H1 (cell line): ENCODE measurements at regions not wholly inside any gene's neighbourhood (a gene's known extent, or its start where the extent isn't known, plus 50 kb on each side); places are given as distances from the start of the nearest gene placed in this dataset.

Experiments used
- CTCF ChIA-PET: fragments of 300-600 bp; sonication (Branson Sonifier 250); formaldehyde crosslinking; loops from one replicate; lab custom pipeline; 2021; ENCODE audit not compliant: partially characterized antibody; lab: Charles Lee
- POLR2A ChIA-PET: fragments of 300-600 bp; sonication (Branson Sonifier 250); formaldehyde crosslinking; loops from one replicate; lab custom pipeline; 2021; ENCODE audit warnings: inconsistent platforms; ENCODE audit not compliant: partially characterized antibody; lab: Charles Lee
- DNase-seq, 2 experiments: peaks; one replicate each; pipeline versions ENCODE4 v3.0.0 to v3.0.0-alpha.2; 2010 to 2022; ENCODE audit warnings: low spot score in 2 of 2, low read depth in 1 of 2, mixed read lengths in 1 of 2
- FAIRE-seq: peaks from 2 replicates; lab custom pipeline; 2011; peaks lifted over from hg19 to GRCh38; lab: Jason Lieb, UNC
- H2AFZ ChIP-seq: 2 replicates; pipeline ENCODE4 v1.8.1; 2012; ENCODE audit warnings: low read length, inconsistent platforms
- H2AK5ac ChIP-seq: 2 replicates; pipeline ENCODE4 v1.6.1; 2013; ENCODE audit warnings: low read depth, low read length
- H2BK120ac ChIP-seq: replicated peaks from 2 replicates; pipeline ENCODE3; 2013; ENCODE audit warnings: low read depth, low read length, inconsistent platforms
- H2BK12ac ChIP-seq: 2 replicates; pipeline ENCODE4 v1.6.1; 2013; ENCODE audit warnings: low read depth, low read length
- H2BK15ac ChIP-seq: 2 replicates; pipeline ENCODE4 v1.6.1; 2013; ENCODE audit warnings: low read length
- H2BK20ac ChIP-seq: 2 replicates; pipeline ENCODE4 v1.6.1; 2013; ENCODE audit warnings: low read length
- H2BK5ac ChIP-seq: 2 replicates; pipeline ENCODE4 v1.6.1; 2013; ENCODE audit warnings: low read depth, low read length
- H3K14ac ChIP-seq: 2 replicates; pipeline ENCODE4 v1.6.1; 2013; ENCODE audit warnings: inconsistent platforms; ENCODE audit not compliant: insufficient read length
- H3K18ac ChIP-seq: 2 replicates; pipeline ENCODE4 v1.6.1; 2013; ENCODE audit warnings: low read length; ENCODE audit errors: extremely low read depth
- H3K23ac ChIP-seq: 2 replicates; pipeline ENCODE4 v1.6.1; 2013; ENCODE audit warnings: inconsistent platforms; ENCODE audit not compliant: insufficient read length
- H3K23me2 ChIP-seq: 2 replicates; pipeline ENCODE4 v1.6.1; 2013; ENCODE audit warnings: low read depth, low read length
- H3K27ac ChIP-seq: 2 replicates; pipeline ENCODE4 v1.6.1; 2011; ENCODE audit warnings: low read depth, low read length, inconsistent platforms
- H3K27me3 ChIP-seq, 4 experiments: replicated peaks in 1 of 4; 1 replicate in 1 of 4; 2 replicates in 3 of 4; pipeline versions ENCODE4 v1.6.1 to v1.8.1; 2011 to 2013; ENCODE audit warnings: low read length in 3 of 4, mild to moderate bottlenecking in 3 of 4, inconsistent platforms in 2 of 4, mixed read lengths in 2 of 4, moderate library complexity in 1 of 4; ENCODE audit not compliant: control insufficient read depth in 3 of 4, insufficient read depth in 3 of 4; ENCODE audit errors: extremely low read depth in 1 of 4
- H3K36me3 ChIP-seq, 4 experiments: 2 replicates each; pipeline versions ENCODE4 v1.6.1 to v1.8.1; 2011 to 2013; ENCODE audit warnings: mild to moderate bottlenecking in 4 of 4, low read length in 3 of 4, moderate library complexity in 2 of 4, control low read depth in 1 of 4, inconsistent platforms in 1 of 4; ENCODE audit not compliant: insufficient read depth in 4 of 4, control insufficient read depth in 2 of 4
- H3K4ac ChIP-seq: replicated peaks from 2 replicates; pipeline ENCODE3; 2013; ENCODE audit warnings: low read length, low read depth, mixed read lengths, inconsistent platforms; ENCODE audit not compliant: insufficient read length
- H3K4me1 ChIP-seq, 4 experiments: replicated peaks in 1 of 4; 1 replicate in 1 of 4; 2 replicates in 3 of 4; pipeline versions ENCODE4 v1.6.1 to v1.8.1; 2011 to 2013; ENCODE audit warnings: low read length in 3 of 4, inconsistent platforms in 2 of 4, mixed read lengths in 1 of 4; ENCODE audit not compliant: insufficient read depth in 4 of 4, control insufficient read depth in 3 of 4
- H3K4me2 ChIP-seq, 2 experiments: 2 replicates each; pipeline versions ENCODE4 v1.6.1 to v1.8.1; 2011 to 2013; ENCODE audit warnings: low read depth in 2 of 2, low read length in 2 of 2, control low read depth in 1 of 2, inconsistent platforms in 1 of 2, mild to moderate bottlenecking in 1 of 2; ENCODE audit not compliant: insufficient read depth in 1 of 2
- H3K4me3 ChIP-seq, 4 experiments: fragments of 200-600, 300-600 bp in 1 of 4; sonication (generic), shearing (Covaris generic), sonication (Bioruptor Twin) in 1 of 4; 2 replicates each; pipeline versions ENCODE4 v1.5.1 to v1.8.1; 2011 to 2016; ENCODE audit warnings: low read length in 4 of 4, low read depth in 3 of 4, control low read depth in 2 of 4, inconsistent platforms in 2 of 4, mild to moderate bottlenecking in 2 of 4, mixed read lengths in 1 of 4, moderate library complexity in 1 of 4; ENCODE audit not compliant: insufficient read depth in 2 of 4; ENCODE audit errors: extremely low read depth in 1 of 4
- H3K56ac ChIP-seq: replicated peaks from 2 replicates; pipeline ENCODE3; 2013; ENCODE audit warnings: low read depth, mild to moderate bottlenecking, mixed read lengths, low read length, inconsistent platforms; ENCODE audit not compliant: insufficient read length
- H3K79me1 ChIP-seq: 2 replicates; pipeline ENCODE4 v1.6.1; 2013; ENCODE audit warnings: low read depth, low read length, control low read depth
- H3K79me2 ChIP-seq, 2 experiments: 2 replicates each; pipeline versions ENCODE4 v1.6.1 to v1.8.1; 2012 to 2013; ENCODE audit warnings: low read length in 2 of 2, mild to moderate bottlenecking in 2 of 2, inconsistent platforms in 1 of 2; ENCODE audit not compliant: insufficient read depth in 2 of 2, control insufficient read depth in 1 of 2
- H3K9ac ChIP-seq, 4 experiments: replicated peaks in 1 of 4; 1 replicate in 1 of 4; 2 replicates in 3 of 4; pipeline versions ENCODE4 v1.6.1 to v1.8.1; 2011 to 2013; ENCODE audit warnings: low read depth in 3 of 4, low read length in 3 of 4, control low read depth in 2 of 4, mild to moderate bottlenecking in 2 of 4, moderate library complexity in 2 of 4, inconsistent platforms in 1 of 4; ENCODE audit errors: extremely low read depth in 1 of 4
- H3K9me3 ChIP-seq, 2 experiments: 2 replicates each; pipeline versions ENCODE4 v1.6.1 to v1.8.1; 2012 to 2013; ENCODE audit warnings: mild to moderate bottlenecking in 2 of 2, moderate library complexity in 2 of 2, control low read depth in 1 of 2, inconsistent platforms in 1 of 2, low read depth in 1 of 2, low read length in 1 of 2, mixed read lengths in 1 of 2; ENCODE audit not compliant: insufficient read depth in 2 of 2
- H4K20me1 ChIP-seq, 2 experiments: replicated peaks in 1 of 2; 2 replicates each; pipeline versions ENCODE3 to v1.8.1; 2011 to 2013; ENCODE audit warnings: inconsistent platforms in 2 of 2, low read length in 2 of 2, mild to moderate bottlenecking in 1 of 2; ENCODE audit not compliant: insufficient read depth in 2 of 2, control insufficient read depth in 1 of 2
- H4K5ac ChIP-seq: 2 replicates; pipeline ENCODE4 v1.6.1; 2013; ENCODE audit warnings: low read length, low read depth, mixed read lengths, inconsistent platforms; ENCODE audit not compliant: insufficient read length
- H4K8ac ChIP-seq: 2 replicates; pipeline ENCODE4 v1.8.0; 2013; ENCODE audit warnings: mild to moderate bottlenecking, moderate library complexity, low read length, inconsistent platforms; ENCODE audit not compliant: insufficient read depth; ENCODE audit errors: extremely low read depth
- H4K91ac ChIP-seq: replicated peaks from 2 replicates; pipeline ENCODE3; 2013; ENCODE audit warnings: low read length, mixed read lengths, inconsistent platforms; ENCODE audit not compliant: insufficient read length
- BACH1 ChIP-seq: IDR thresholded peaks from 2 replicates; pipeline ENCODE4 v1.6.1; 2012; ENCODE audit warnings: low read length, improper control_type of control experiment
- BRCA1 ChIP-seq: IDR thresholded peaks from 2 replicates; pipeline ENCODE4 v1.6.1; 2012; ENCODE audit warnings: low read depth, low read length, improper control_type of control experiment
- CBX8 ChIP-seq: fragments of 300-800, 300-1000 bp; sonication (generic); IDR thresholded peaks from 2 replicates; pipeline ENCODE4 v1.7.1; 2016; ENCODE audit warnings: low read depth, low read length, borderline replicate concordance
- CHD2 ChIP-seq: IDR thresholded peaks from 2 replicates; pipeline ENCODE4 v1.6.1; 2012; ENCODE audit warnings: low read length, improper control_type of control experiment
- GABPA ChIP-seq: IDR thresholded peaks from 2 replicates; pipeline ENCODE4 v1.6.1; 2011; ENCODE audit warnings: mild to moderate bottlenecking, low read length, moderate library complexity, borderline replicate concordance; ENCODE audit not compliant: insufficient read depth
- KDM1A ChIP-seq: fragments of 200-600, 300-600 bp; sonication (generic); IDR thresholded peaks from 2 replicates; pipeline ENCODE4 v1.7.1; 2016; ENCODE audit warnings: mild to moderate bottlenecking, low read length, borderline replicate concordance
- POLR2AphosphoS5 ChIP-seq: IDR thresholded peaks from 2 replicates; pipeline ENCODE4 v1.6.1; 2011; ENCODE audit warnings: low read depth, low read length
- POU5F1 ChIP-seq: IDR thresholded peaks from 2 replicates; pipeline ENCODE4 v1.6.1; 2011; ENCODE audit warnings: low read depth, mild to moderate bottlenecking, low read length, moderate library complexity
- RBBP5 ChIP-seq: IDR thresholded peaks from 2 replicates; pipeline ENCODE4 v1.7.1; 2012; ENCODE audit warnings: low read depth, mild to moderate bottlenecking, inconsistent platforms, low read length, moderate library complexity, borderline replicate concordance
- RXRA ChIP-seq: IDR thresholded peaks from 2 replicates; pipeline ENCODE4 v1.6.1; 2011; ENCODE audit warnings: low read depth, mild to moderate bottlenecking, low read length, moderate library complexity; ENCODE audit not compliant: insufficient read depth
- SIRT6 ChIP-seq: IDR thresholded peaks from one replicate; pipeline ENCODE4 v1.7.1; 2012; ENCODE audit warnings: low read length, inconsistent platforms
- SP2 ChIP-seq: IDR thresholded peaks from 2 replicates; pipeline ENCODE4 v1.6.1; 2012; ENCODE audit warnings: mild to moderate bottlenecking, low read length, inconsistent platforms
- TAF1 ChIP-seq: IDR thresholded peaks from 2 replicates; pipeline ENCODE4 v1.6.1; 2011; ENCODE audit warnings: mild to moderate bottlenecking, low read depth, low read length
- TCF12 ChIP-seq: IDR thresholded peaks from 2 replicates; pipeline ENCODE4 v1.6.1; 2011; ENCODE audit warnings: low read depth, mild to moderate bottlenecking, low read length
- WGBS, 2 experiments: shearing (Covaris generic) in 1 of 2; methylation state at CpG; one replicate each; pipeline versions ENCODE4 v1.1.6 to v1.1.7; 2013 to 2015; ENCODE audit warnings: low lambda C conversion rate in 2 of 2, mixed read lengths in 2 of 2, inconsistent platforms in 1 of 2, low coverage in 1 of 2, missing lambda C conversion rate in 1 of 2; ENCODE audit not compliant: insufficient replicate concordance in 2 of 2, insufficient coverage in 1 of 2, insufficient read length in 1 of 2; ENCODE audit errors: extremely low coverage in 1 of 2, missing lambda C conversion rate in 1 of 2; 5-methylcytosine and 5-hydroxymethylcytosine counted together

GRCh38 chr3:66158933-66159683 lies 61.7 kb upstream of the SLC25A26 start:
- Histone ChIP-seq H3K27ac (no peak overlapping the region), H2AFZ (no peak overlapping the region), H3K23me2 (no peaks in the 10 kb centered on the region), H3K56ac (no peak overlapping the region), H3K14ac (no peak overlapping the region), H4K20me1 (no peaks in the 10 kb centered on the region), H2BK120ac (no peak overlapping the region), H2BK15ac (no peak overlapping the region), H3K79me2 (no peaks in the 10 kb centered on the region), H2BK20ac (no peak overlapping the region), H2BK5ac (no peak overlapping the region), H3K18ac (no peak overlapping the region), H3K36me3 (no peaks in the 10 kb centered on the region), H4K8ac (no peak overlapping the region), H4K5ac (no peak overlapping the region)
- POLR2A ChIA-PET: no interaction called here
- WGBS, 2 experiments: 90% methylated on average over 5 of the region's 5 CpGs; no CpG with 5 or more reads in 1 of the 2 experiments
- TF ChIP-seq POU5F1 (no peak), TCF12 (no peak), BRCA1 (no peak), CBX8 (no peak), POLR2AphosphoS5 (no peak), GABPA (no peak), RXRA (no peak), RBBP5 (no peak), KDM1A (no peak), BACH1 (no peak), SIRT6 (no peak), TAF1 (no peak), CHD2 (no peak), SP2 (no peak)
- TF ChIP-seq, all 59 proteins: peak for 0
- H3K4me2 ChIP-seq: no peak overlapping the region
- no peak overlapping the region for H3K4ac ChIP-seq
- H2AK5ac ChIP-seq: no peak overlapping the region
- H3K27me3 ChIP-seq: no peaks in the 10 kb centered on the region; a peak in 1 of 7 replicates
- CTCF ChIA-PET: interaction anchor here (0.6 kb wide), 1 partner anchor 236 kb away, joined by 3 read pairs; no protein-coding TSS in a partner anchor
- no peak overlapping the region for H3K9ac ChIP-seq
- H2BK12ac ChIP-seq: no peak overlapping the region
- H4K91ac ChIP-seq: no peak overlapping the region
- H3K23ac ChIP-seq: no peak overlapping the region
- FAIRE-seq (no peak), DNase-seq (no peak)
- H3K79me1 ChIP-seq: no peaks in the 10 kb centered on the region
- H3K9me3 ChIP-seq: no peaks in the 10 kb centered on the region
- no peak overlapping the region for H3K4me3 ChIP-seq
- peaks cover 0 to 1% (median under 1%) of the 10 kb centered on the region in 4 experiments; a peak in 1 of 7 replicates for H3K4me1 ChIP-seq
